GM19468 (cell line): ENCODE measurements at regions not wholly inside any gene's neighbourhood (a gene's known extent, or its start where the extent isn't known, plus 50 kb on each side); places are given as distances from the start of the nearest gene placed in this dataset.
"Not testable (repeated sequence)": the region's sequence is repeated elsewhere in the genome, so short reads cannot be mapped to it uniquely, and the experiment has no call there.

ENCODE experiments used
- ATAC-seq: cut with Tn5 transposase; IDR thresholded peaks from one replicate; pipeline ENCODE4 v1.9.1; 2021; ENCODE audit warnings: mild to moderate bottlenecking, moderate library complexity, moderate number of reproducible peaks; ENCODE audit not compliant: unreplicated experiment; ENCODE audit errors: extremely low read depth

GRCh38 chr6:135699705-135700104, 151.8 kb upstream of the PDE7B start:
- ATAC-seq, result no peak

GRCh38 chr6:135701426-135701825, 150.1 kb upstream of the PDE7B start:
- no peak for ATAC-seq

GRCh38 chr6:135703007-135703406, 148.5 kb upstream of the PDE7B start:
- ATAC-seq, result no peak

GRCh38 chr6:135703621-135704020, 147.9 kb upstream of the PDE7B start:
- peak; percentile 85 for ATAC-seq

GRCh38 chr6:135707426-135707825, 144.1 kb upstream of the PDE7B start:
- no peak for ATAC-seq

- ATAC-seq, result no peak
Measured at GRCh38 chr6:135710042-135710441, 141.5 kb upstream of the PDE7B start.

GRCh38 chr6:135722190-135722589, 129.3 kb upstream of the PDE7B start:
- no peak for ATAC-seq

- ATAC-seq, result no peak
Measured at GRCh38 chr6:135722679-135723078, 128.8 kb upstream of the PDE7B start.

- ATAC-seq, result no peak
Measured at GRCh38 chr6:135728589-135728988, 122.9 kb upstream of the PDE7B start.

GRCh38 chr6:135731116-135731515, 120.4 kb upstream of the PDE7B start:
- ATAC-seq, result no peak

GRCh38 chr6:135736351-135736750, 115.2 kb upstream of the PDE7B start:
- not testable (repeated sequence) for ATAC-seq

GRCh38 chr6:135738636-135739035, 112.9 kb upstream of the PDE7B start:
- no peak for ATAC-seq

- ATAC-seq, result no peak
Measured at GRCh38 chr6:135739288-135739687, 112.2 kb upstream of the PDE7B start.

GRCh38 chr6:135740580-135740979, 110.9 kb upstream of the PDE7B start:
- no peak for ATAC-seq

- ATAC-seq, result no peak
Measured at GRCh38 chr6:135743476-135743875, 108.0 kb upstream of the PDE7B start.

GRCh38 chr6:135748189-135748588, 103.3 kb upstream of the PDE7B start:
- ATAC-seq, result no peak

- no peak for ATAC-seq
Measured at GRCh38 chr6:135750081-135750480, 101.4 kb upstream of the PDE7B start.

- no peak for ATAC-seq
Measured at GRCh38 chr6:135753196-135753595, 98.3 kb upstream of the PDE7B start.

GRCh38 chr6:135759831-135760230, 91.7 kb upstream of the PDE7B start:
- no peak for ATAC-seq

- ATAC-seq, result no peak
Measured at GRCh38 chr6:135774006-135774405, 77.5 kb upstream of the PDE7B start.

GRCh38 chr6:135779213-135779612, 72.3 kb upstream of the PDE7B start:
- no peak for ATAC-seq

- ATAC-seq, result no peak
Measured at GRCh38 chr6:135780326-135780725, 71.2 kb upstream of the PDE7B start.

- no peak for ATAC-seq
Measured at GRCh38 chr6:135782546-135782945, 69.0 kb upstream of the PDE7B start.
